Kidney tubule cell (primary cell): ENCODE measurements at regions not wholly inside any gene's neighbourhood (a gene's known extent, or its start where the extent isn't known, plus 50 kb on each side); places are given as distances from the start of the nearest gene placed in this dataset.

ENCODE experiments used
- DNase-seq: peaks from one replicate; pipeline ENCODE4 v3.0.0-alpha.2; 2018; ENCODE audit warnings: low spot score

DNA sequence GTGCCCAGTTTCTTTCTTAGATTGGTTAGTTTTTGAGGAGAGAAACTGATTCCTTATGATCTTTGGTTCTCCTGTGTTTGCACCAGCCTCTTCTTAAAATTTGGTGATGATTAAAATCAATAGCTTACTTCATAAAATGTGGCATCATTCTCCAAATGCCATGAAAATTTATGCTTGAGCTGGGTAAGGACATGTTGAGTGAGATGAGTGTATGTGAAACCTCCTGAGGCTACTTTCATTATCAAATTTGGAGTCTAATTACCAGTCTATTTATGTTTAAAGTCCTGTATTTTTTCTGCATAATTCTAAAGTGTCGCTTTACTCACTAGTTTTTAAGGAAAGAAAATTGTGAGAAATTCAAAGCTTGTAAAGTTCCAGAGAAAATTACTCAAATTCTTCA, 102.1 kb downstream of the DIPK2A start:
- DNase-seq = no peak

GRCh38 chr3:144079634-144080033, 108.0 kb downstream of the DIPK2A start:
- no peak for DNase-seq

- DNase-seq = no peak
Measured at GRCh38 chr3:144084929-144085328, 113.3 kb downstream of the DIPK2A start.

DNA sequence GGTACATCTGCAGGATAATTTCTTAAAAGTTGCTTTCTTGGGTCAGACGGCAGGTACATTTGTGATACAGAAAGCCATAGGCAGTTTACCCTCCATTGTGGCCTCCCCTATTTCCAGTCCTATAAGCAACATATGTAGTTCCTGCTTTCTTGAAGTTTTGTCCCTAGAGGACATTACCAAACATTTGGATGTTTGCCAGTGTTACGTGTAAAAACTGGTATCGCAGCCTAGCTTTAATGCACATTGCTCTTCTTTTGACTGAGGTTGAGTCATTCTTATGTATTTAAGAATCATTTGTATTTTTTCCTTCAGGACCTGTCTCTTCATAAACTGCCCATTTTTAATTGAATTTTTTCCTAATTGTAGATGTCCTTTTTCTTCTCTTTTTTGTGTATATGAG, 114.3 kb downstream of the DIPK2A start:
- DNase-seq = peak; percentile 10

DNA sequence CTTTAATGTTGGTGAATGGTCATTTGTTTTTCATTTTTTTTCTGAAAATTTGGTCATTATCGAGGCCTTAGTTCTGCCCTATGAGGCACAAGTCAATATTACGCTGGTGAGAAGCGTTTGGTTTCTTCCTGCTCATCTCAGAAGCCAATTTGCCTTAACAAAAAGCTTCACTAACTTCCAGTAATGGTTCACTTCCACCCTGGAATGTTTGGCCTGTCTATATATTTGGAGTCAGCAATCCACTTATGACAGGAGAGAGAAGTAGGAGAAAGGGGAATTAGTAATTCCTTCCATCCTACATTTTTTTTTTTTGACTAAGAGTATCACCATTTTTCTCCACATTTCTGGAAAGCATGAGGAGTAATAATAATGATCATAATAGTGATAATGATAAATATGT, 124.4 kb downstream of the DIPK2A start:
- DNase-seq = peak; percentile 73

DNA sequence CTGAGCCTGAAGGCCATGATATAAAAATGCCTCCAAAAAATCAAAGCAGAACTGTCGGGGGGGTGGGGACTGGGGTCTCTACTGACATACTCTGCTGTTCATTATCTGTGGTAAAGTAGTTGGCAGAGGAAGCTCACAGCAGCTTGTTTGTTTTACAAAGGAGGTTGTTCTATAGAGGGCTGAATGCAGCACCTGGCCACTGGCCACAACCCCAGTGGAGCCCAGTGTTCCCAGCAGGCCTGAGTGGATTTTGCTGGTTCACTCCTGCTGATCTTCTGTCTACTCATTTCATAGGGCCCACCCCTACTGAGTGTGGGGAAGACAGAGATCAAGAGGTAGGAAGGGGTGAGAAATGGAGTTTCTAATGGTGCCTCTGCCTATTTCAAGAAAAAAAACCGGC, 125.5 kb downstream of the DIPK2A start:
- DNase-seq = no peak

DNA sequence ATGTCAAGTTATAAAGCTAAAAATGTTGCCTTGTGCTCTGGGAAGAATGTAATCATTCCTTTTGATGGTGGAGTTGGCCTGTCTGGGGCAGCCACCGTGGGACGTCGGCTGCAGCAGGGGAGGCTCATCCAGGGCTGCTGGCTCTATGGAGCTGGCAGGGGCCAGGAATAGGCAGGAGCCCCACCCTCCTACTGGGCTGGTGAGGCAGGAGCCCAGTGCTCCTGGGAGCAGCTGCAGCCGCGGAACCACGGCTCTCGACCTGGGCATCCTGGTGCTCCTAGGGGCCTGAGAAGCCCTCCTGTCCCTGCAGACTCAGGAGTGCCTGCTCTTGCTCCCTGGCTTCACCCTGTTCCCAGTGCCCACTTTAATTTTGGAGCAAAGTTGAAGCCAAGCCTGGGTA, 127.1 kb downstream of the DIPK2A start:
- DNase-seq = no peak

DNA sequence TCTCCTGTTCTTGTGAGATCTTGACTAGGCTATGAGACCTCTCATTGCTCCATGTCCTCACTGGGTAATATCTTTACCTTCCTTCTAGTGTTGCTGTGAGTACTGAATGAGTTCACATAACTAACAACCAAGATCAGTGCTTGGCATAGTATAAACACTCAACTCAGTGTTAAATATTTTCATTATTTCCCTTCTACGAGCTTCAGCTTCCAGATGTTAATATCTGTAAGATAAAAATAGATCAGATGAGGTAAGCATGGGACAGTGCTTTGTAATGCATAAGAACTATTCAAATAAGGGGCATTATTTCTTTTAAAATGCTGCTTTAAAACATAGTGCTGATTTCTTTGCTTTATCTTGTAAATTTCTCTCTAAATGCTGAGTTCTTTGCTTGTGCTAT, 130.8 kb downstream of the DIPK2A start:
- DNase-seq = no peak

DNA sequence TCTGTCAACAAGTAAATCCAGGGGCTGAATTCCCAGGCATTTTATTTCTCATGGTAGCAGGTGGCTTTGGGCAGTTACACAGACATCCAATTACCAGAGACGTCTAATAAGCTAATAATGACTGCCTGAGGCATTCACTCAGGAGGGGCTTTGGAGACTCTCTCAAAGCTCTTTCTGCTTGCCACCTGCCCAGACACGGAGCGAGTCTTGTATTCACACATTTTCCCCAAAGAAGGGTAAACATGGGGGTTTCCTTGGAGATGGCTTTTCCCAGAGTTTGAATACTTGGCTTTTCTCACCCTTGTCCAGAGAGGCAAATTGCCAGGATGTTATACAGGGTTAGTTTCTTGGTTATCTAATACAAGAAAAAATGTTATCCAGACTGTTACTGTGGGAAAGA, 132.6 kb downstream of the DIPK2A start:
- DNase-seq = no peak

GRCh38 chr3:144104679-144105078, 133.1 kb downstream of the DIPK2A start:
- DNase-seq = no peak

DNA sequence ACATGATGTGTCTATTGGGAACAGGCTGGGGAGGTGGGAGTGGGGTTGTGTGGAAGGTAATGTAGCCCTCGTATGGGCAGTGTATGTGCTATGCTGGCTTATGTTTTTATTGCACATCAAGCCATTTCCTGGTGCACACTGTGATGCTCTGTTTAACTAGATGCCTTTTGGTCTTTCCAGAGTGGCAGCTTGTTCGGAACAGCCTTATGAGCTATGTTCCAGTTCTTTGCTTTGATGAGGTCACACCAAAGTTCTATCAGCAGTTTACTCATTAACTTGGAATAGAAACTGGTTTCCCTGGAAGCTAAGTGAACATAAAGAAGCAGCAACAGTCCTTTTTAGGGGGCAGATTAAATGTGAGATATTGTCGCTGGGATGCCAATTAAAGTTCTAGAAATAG, 133.9 kb downstream of the DIPK2A start:
- DNase-seq = peak; percentile 82

DNA sequence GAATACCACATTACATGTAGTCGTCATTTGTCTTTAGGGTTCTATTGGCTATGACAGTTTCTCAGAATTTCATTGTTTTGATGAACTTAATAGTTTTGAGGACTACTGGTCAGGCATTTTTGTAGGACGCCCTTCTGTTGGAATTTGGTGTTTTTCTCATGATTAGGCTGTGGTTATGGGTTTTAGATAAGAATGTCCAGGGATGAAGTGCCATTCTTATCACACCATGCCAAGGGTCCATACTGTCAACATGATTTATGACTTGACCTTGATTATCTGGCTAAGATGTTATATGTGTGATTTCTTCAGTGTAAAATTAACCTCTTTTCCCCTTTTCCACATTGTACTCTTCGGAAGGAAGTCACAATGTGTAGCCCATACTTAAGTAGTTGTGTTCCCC, 135.3 kb downstream of the DIPK2A start:
- DNase-seq = no peak

GRCh38 chr3:144107923-144108322, 136.3 kb downstream of the DIPK2A start:
- no peak for DNase-seq

DNA sequence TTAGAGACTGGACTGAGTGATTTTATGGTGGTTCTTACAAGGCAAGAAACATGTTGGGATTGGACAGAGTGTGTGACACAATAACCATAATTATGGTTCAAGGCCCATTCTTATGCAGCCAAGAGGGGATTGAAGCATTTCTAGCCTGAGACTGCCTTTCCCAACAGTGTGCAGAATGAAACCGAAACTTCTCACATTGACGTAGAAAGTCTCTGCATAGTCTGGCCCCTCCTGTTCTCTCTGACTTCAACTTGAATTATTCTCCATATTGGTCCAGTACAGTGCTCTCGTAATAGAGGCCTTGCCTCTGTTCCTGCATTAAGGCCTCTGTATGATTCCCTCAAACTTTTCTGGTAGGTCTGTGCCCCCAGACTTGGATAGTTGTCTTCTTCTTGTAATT, 138.3 kb downstream of the DIPK2A start:
- DNase-seq = no peak

DNA sequence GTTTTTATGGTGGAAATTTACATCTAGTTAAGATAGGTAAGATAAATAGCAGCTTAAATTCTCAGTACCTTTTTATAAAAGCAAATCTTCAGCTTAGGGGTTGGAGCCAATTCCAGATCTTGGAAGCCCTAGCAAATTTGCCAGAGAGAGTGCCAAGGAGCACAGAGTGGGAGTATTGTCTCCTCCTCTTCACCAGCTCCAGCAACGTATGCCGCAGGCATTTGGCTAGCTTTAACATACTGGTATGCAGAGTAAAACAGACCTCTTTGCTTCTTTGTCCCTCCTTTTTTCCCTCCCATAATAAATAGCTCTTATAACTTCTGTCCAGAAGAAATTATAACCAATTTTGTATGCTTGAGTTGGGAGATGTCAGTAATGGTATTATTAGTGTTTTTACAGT, 140.4 kb downstream of the DIPK2A start:
- no peak for DNase-seq

DNA sequence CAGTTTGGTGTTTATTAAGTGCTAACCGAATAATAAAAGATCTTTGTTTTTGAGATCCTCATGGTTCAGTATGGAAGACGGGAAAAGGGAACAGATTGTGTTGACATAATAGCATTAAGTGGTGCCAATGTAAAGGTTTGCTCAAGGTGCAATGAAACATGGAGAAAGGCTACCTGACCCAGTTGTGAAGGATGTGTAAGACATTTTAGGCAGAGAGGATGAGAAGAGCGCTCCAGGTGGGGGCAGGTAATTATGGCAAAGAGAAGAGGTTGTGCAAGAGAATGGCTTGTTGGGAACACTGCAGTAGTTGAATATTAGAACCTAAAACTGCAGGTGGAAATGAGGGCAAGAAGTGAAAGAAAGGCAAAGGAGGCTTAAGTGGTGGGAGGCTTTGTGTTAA, 140.8 kb downstream of the DIPK2A start:
- no peak for DNase-seq

DNA sequence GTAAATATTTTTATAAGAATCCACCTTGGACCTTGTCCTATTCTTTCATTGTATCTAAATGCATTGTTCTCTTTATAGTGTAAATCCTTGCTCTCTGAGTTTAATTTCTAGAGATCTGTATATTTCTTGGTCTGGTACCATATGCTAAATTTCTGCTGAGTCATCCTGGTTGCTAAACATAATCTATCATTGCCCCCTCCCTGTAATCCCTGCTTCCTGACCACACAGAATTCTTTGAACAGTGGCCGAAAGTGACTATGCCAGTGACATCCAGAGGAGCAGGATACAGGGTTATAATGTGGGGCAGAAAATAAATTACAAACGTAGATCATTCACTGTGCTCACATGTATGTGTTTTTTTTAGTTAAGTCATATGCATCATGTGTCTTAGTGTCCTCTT, 143.1 kb downstream of the DIPK2A start:
- no peak for DNase-seq

- DNase-seq = no peak
Measured at GRCh38 chr3:144119633-144120032, 148.0 kb downstream of the DIPK2A start.

GRCh38 chr3:144121661-144122060, 150.0 kb downstream of the DIPK2A start:
- no peak for DNase-seq

GRCh38 chr3:144127014-144127413, 155.4 kb downstream of the DIPK2A start:
- no peak for DNase-seq

DNA sequence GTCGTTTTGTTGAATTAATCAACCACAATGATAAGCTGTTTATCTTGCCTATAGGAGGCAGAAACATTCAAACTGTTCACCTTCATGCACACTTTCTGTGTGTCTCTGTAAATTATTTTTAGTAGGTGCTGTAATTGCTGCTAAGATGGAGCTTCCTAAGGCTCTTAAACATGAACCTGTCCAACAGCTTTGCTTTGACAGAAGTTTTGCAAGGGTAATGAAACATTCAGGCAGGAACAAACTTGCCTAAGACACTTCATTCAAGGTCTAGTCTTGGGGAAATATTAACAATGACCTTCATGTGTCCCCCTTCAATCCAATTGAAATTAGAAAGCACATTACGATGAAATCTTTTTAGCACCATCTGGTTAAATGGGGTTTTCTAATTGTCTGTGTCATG, 156.1 kb downstream of the DIPK2A start:
- DNase-seq = no peak

- DNase-seq = no peak
Measured at GRCh38 chr3:144128108-144128892, 156.7 kb downstream of the DIPK2A start.

- DNase-seq = peak; percentile 9
Measured at GRCh38 chr3:144129536-144130214, 158.1 kb downstream of the DIPK2A start.

GRCh38 chr3:144141074-144141473, 169.5 kb downstream of the DIPK2A start:
- no peak for DNase-seq
